ENCODE measurements at regions not wholly inside any gene's neighbourhood (a gene's known extent, or its start where the extent isn't known, plus 50 kb on each side); places are given as distances from the start of the nearest gene placed in this dataset.

GRCh38 chr4:12584116-12584875 lies 899.8 kb downstream of the RAB28 start:
- TF ChIP-seq CTCF (IDR thresholded peaks at IDR 0.05; ENCODE audit: low read depth, low read length) = no peak
- DNase-seq (ENCODE audit: extremely low read depth, low read depth) = no peak

- no peak for DNase-seq (ENCODE audit: extremely low read depth, low read depth)
- no peak for TF ChIP-seq CTCF (IDR thresholded peaks at IDR 0.05; ENCODE audit: low read depth, low read length)
These were observed 900.9 kb downstream of the RAB28 start for GRCh38 chr4:12583275-12583674.

GRCh38 chr4:12580787-12581186 lies 903.4 kb downstream of the RAB28 start:
- DNase-seq (ENCODE audit: extremely low read depth, low read depth) = no peak
- TF ChIP-seq CTCF (IDR thresholded peaks at IDR 0.05; ENCODE audit: low read depth, low read length) = no peak

GRCh38 chr4:12579172-12579571 lies 905.0 kb downstream of the RAB28 start:
- no peak for DNase-seq (ENCODE audit: extremely low read depth, low read depth)
- TF ChIP-seq CTCF (IDR thresholded peaks at IDR 0.05; ENCODE audit: low read depth, low read length) = no peak

GRCh38 chr4:12576409-12576808 lies 907.7 kb downstream of the RAB28 start:
- DNase-seq (ENCODE audit: extremely low read depth, low read depth) = no peak
- no peak for TF ChIP-seq CTCF (IDR thresholded peaks at IDR 0.05; ENCODE audit: low read depth, low read length)

GRCh38 chr4:12573716-12574115 lies 910.4 kb downstream of the RAB28 start:
- TF ChIP-seq CTCF (IDR thresholded peaks at IDR 0.05; ENCODE audit: low read depth, low read length) = no peak
- no peak for DNase-seq (ENCODE audit: extremely low read depth, low read depth)

GRCh38 chr4:12562476-12563140 lies 921.5 kb downstream of the RAB28 start:
- no peak for DNase-seq (ENCODE audit: extremely low read depth, low read depth)
- no peak for TF ChIP-seq CTCF (IDR thresholded peaks at IDR 0.05; ENCODE audit: low read depth, low read length)
